Uterus (tissue), 3 donors: ENCODE measurements at regions not wholly inside any gene's neighbourhood (a gene's known extent, or its start where the extent isn't known, plus 50 kb on each side); places are given as distances from the start of the nearest gene placed in this dataset.

Experiments
- DNase-seq, 2 donors: peaks; one replicate each; pipeline ENCODE4 v3.0.0-alpha.2; 2019 to 2020
- H3K27ac ChIP-seq, 2 donors: fragments of 200-600 bp; sonication (generic); 1 replicate in 1 of 2; 2 replicates in 1 of 2; pipeline ENCODE4 v1.5.1; 2016 to 2018
- H3K27me3 ChIP-seq, 2 donors: fragments of 200-600 bp; sonication (generic); one replicate each; pipeline ENCODE4 v1.5.1; 2018 to 2019; ENCODE audit warnings: control low read depth in 1 of 2
- H3K36me3 ChIP-seq, 2 donors: fragments of 200-600 bp; sonication (generic); one replicate each; pipeline ENCODE4 v1.5.1; 2019; ENCODE audit warnings: control low read depth in 1 of 2
- H3K4me1 ChIP-seq, 2 donors: fragments of 200-600 bp; sonication (generic); one replicate each; pipeline ENCODE4 v1.5.1; 2018 to 2019; ENCODE audit warnings: control low read depth in 1 of 2
- H3K4me3 ChIP-seq, 2 donors: fragments of 200-600 bp; sonication (generic); 1 replicate in 1 of 2; 2 replicates in 1 of 2; pipeline ENCODE4 v1.5.1; 2018 to 2019; ENCODE audit warnings: mild to moderate bottlenecking in 1 of 2
- H3K9me3 ChIP-seq, 2 donors: fragments of 200-600 bp; sonication (generic); one replicate each; pipeline ENCODE4 v1.5.1; 2019; ENCODE audit warnings: control low read depth in 1 of 2
- POLR2A ChIP-seq, 2 donors: fragments of 450-650 bp; IDR thresholded peaks; one replicate each; pipeline ENCODE4 v1.6.1; 2016; ENCODE audit warnings: antibody characterized with exemption in 2 of 2, mild to moderate bottlenecking in 1 of 2, moderate library complexity in 1 of 2
- intact Hi-C: fragments of 100-400 bp; cut with DNase I; formaldehyde crosslinking; loops from one replicate; pipeline ENCODE4 v1.15.1; 2023; ENCODE audit warnings: low total_unique reads
- TF ChIP-seq, protein P1 (sequence below), 4 experiments: fragments of 200-600 bp in 2 of 4; fragments of 450-650 bp in 2 of 4; sonication (generic) in 2 of 4; IDR thresholded peaks; one replicate each; pipeline ENCODE4 v1.5.1; 2016 to 2019; ENCODE audit warnings: antibody characterized with exemption in 4 of 4, mild to moderate bottlenecking in 2 of 4, moderate library complexity in 1 of 4
- donor health status: DM: yes; HTN: yes; CAD: no.

DNA sequence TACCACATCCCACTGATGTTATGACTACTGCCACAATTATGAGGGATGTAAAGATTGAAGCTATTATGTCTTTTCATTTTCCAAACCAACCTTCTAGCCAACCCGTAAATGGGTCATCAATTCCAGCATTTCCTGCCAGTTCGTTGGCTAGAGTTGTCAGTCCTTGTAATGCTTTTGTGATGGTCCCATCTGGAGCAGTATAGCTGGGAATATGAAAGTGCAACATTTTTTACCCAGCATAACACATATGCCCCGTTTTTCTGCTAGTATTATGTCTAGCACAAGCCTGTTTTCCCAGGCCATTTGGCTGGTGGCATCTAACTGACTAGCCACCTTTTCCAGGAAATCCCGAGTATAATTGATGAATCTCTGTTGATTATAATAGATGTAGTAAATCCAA lies 1501.6 kb upstream of the SLC39A10 start:
- H3K4me1 ChIP-seq: no peaks in the 10 kb centered on the region
- H3K4me3 ChIP-seq: no peak overlapping the region
- no peak for DNase-seq
- no peaks in the 10 kb centered on the region for H3K27me3 ChIP-seq
- intact Hi-C loops: no loop called here
- H3K36me3 ChIP-seq: no peaks in the 10 kb centered on the region
- TF ChIP-seq, protein P1, sequence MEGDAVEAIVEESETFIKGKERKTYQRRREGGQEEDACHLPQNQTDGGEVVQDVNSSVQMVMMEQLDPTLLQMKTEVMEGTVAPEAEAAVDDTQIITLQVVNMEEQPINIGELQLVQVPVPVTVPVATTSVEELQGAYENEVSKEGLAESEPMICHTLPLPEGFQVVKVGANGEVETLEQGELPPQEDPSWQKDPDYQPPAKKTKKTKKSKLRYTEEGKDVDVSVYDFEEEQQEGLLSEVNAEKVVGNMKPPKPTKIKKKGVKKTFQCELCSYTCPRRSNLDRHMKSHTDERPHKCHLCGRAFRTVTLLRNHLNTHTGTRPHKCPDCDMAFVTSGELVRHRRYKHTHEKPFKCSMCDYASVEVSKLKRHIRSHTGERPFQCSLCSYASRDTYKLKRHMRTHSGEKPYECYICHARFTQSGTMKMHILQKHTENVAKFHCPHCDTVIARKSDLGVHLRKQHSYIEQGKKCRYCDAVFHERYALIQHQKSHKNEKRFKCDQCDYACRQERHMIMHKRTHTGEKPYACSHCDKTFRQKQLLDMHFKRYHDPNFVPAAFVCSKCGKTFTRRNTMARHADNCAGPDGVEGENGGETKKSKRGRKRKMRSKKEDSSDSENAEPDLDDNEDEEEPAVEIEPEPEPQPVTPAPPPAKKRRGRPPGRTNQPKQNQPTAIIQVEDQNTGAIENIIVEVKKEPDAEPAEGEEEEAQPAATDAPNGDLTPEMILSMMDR (IDR thresholded peaks at IDR 0.05): no peak
- no peak for TF ChIP-seq POLR2A (IDR thresholded peaks at IDR 0.05)
- no peak overlapping the region for H3K27ac ChIP-seq
- no peaks in the 10 kb centered on the region for H3K9me3 ChIP-seq

DNA sequence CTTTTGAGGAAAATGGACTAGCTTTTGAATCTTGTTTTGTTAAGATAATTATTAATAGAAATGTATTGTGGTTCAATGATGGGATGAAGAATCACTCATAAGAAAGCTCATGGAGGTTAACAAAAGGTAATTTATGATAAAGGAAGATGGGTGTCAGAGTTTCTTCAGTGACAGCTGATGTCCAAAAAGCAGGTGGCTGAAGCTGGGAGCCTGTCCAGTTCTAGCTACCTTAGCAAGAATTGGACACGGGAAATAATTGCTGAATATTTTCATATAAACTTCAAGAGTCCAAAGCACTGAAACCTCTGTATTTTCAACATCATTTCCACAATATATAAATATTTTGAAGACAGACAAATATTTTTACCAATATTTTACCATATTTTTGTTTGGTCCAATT lies 1505.8 kb upstream of the SLC39A10 start:
- H3K27ac ChIP-seq: no peak overlapping the region
- no peak for DNase-seq
- H3K4me1 ChIP-seq: no peaks in the 10 kb centered on the region
- no peaks in the 10 kb centered on the region for H3K27me3 ChIP-seq
- H3K4me3 ChIP-seq: no peak overlapping the region
- TF ChIP-seq, protein P1 (IDR thresholded peaks at IDR 0.05): no peak
- TF ChIP-seq POLR2A (IDR thresholded peaks at IDR 0.05): no peak
- intact Hi-C loops: no loop called here
- H3K9me3 ChIP-seq: no peaks in the 10 kb centered on the region
- H3K36me3 ChIP-seq: no peaks in the 10 kb centered on the region

DNA sequence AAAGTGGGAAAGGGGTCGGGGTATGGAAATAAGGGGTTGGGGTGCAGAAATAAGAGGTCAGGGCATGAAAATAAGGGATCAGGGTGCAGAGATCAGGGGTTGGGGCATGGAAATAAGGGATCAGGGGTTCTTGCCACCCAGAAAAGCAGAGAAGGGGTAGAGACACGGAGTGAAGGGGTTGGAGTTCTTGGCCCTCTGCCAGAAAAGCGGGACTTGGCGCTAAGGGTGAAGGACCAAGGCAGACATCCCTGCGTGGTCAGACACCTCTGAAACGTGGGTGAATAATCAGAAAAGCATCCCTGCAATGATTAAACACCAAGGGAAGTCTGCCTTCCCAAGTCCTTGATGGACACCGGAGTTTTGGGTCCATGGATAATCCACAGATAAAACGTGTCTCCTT lies 1521.6 kb upstream of the SLC39A10 start:
- H3K27ac ChIP-seq: no peak overlapping the region
- no peaks in the 10 kb centered on the region for H3K4me1 ChIP-seq
- TF ChIP-seq, protein P1 (IDR thresholded peaks at IDR 0.05): no peak
- no peak for TF ChIP-seq POLR2A (IDR thresholded peaks at IDR 0.05)
- no peaks in the 10 kb centered on the region for H3K9me3 ChIP-seq
- no peak overlapping the region for H3K4me3 ChIP-seq
- H3K27me3 ChIP-seq: no peaks in the 10 kb centered on the region
- no peak for DNase-seq
- no peaks in the 10 kb centered on the region for H3K36me3 ChIP-seq
- intact Hi-C loops: no loop called here

DNA sequence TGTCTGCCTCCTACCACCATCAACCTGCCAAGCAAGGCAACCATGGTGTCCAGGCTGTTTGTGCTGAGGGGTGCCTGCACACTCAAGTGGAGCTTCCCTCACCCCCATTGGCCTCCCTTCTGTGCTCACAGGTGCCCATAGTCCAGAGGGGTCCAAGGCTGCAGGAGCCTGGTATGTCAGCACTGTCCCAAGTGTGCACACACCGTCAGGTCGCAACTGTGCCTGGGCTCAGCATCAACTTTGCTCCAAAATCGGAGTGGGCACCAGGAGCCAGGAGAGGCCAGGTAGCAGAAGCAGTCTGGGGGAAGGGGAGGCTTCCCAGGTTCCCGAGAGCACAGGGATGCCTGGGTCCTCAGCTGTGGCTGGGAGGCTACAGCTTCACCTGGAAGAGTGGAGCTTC lies 1528.2 kb upstream of the SLC39A10 start:
- no peaks in the 10 kb centered on the region for H3K4me1 ChIP-seq
- intact Hi-C loops: no loop called here
- no peaks in the 10 kb centered on the region for H3K9me3 ChIP-seq
- no peak overlapping the region for H3K4me3 ChIP-seq
- H3K27me3 ChIP-seq: no peaks in the 10 kb centered on the region
- TF ChIP-seq, protein P1 (IDR thresholded peaks at IDR 0.05): no peak
- TF ChIP-seq POLR2A (IDR thresholded peaks at IDR 0.05): no peak
- no peak overlapping the region for H3K27ac ChIP-seq
- DNase-seq: no peak
- no peaks in the 10 kb centered on the region for H3K36me3 ChIP-seq

DNA sequence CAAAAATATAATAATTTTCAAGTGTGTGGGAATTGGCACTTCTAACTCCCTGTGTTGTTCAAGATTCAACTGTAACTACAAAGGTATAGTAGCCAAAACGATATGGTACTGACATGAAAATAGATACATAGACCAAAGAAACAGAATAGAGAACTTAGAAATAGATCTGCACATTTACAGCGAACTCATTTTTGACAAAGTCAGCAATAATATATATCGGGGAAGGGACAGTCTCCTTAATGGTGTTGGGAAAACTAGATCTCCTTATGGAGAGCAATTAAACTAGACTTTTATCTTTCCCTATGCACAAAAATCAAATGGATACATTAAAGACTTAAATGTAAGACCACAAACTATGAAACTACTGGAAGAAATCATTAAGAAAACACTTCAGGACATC lies 1530.6 kb upstream of the SLC39A10 start:
- no peak for DNase-seq
- H3K27me3 ChIP-seq: no peaks in the 10 kb centered on the region
- TF ChIP-seq, protein P1 (IDR thresholded peaks at IDR 0.05): no peak
- no peak for TF ChIP-seq POLR2A (IDR thresholded peaks at IDR 0.05)
- intact Hi-C loops: no loop called here
- no peak overlapping the region for H3K27ac ChIP-seq
- H3K9me3 ChIP-seq: no peaks in the 10 kb centered on the region
- H3K4me3 ChIP-seq: no peak overlapping the region
- H3K4me1 ChIP-seq: no peaks in the 10 kb centered on the region
- no peaks in the 10 kb centered on the region for H3K36me3 ChIP-seq
